AG10803 (cell line): ENCODE measurements at regions not wholly inside any gene's neighbourhood (a gene's known extent, or its start where the extent isn't known, plus 50 kb on each side); places are given as distances from the start of the nearest gene placed in this dataset.

Experiments
- DNase-seq: peaks from one replicate; pipeline ENCODE4 v3.0.0; 2010; ENCODE audit warnings: low read depth
- H3K4me3 ChIP-seq: 2 replicates; pipeline ENCODE4 v1.5.1; 2011; ENCODE audit warnings: mild to moderate bottlenecking, low read length, control low read depth
- CTCF ChIP-seq: conservative IDR thresholded peaks from 2 replicates; pipeline ENCODE4 v1.5.1; 2011; ENCODE audit warnings: mild to moderate bottlenecking, low read length, control low read depth, inconsistent platforms

- H3K4me3 ChIP-seq, result no peak overlapping the region
- DNase-seq, result no peak
- no peak for TF ChIP-seq CTCF
Observed at GRCh38 chr5:3163626-3164025, 412.1 kb upstream of the IRX2 start.

- no peak for DNase-seq
- H3K4me3 ChIP-seq, result no peak overlapping the region
- TF ChIP-seq CTCF, result no peak
Observed at GRCh38 chr5:3161672-3162071, 410.2 kb upstream of the IRX2 start.

GRCh38 chr5:3157214-3157613 is 405.7 kb upstream of the IRX2 start:
- TF ChIP-seq CTCF, result no peak

GRCh38 chr5:3155717-3156116 is 404.2 kb upstream of the IRX2 start:
- DNase-seq, result no peak
- no peak overlapping the region for H3K4me3 ChIP-seq
- no peak for TF ChIP-seq CTCF

More at GRCh38 chr5:3157214-3157613, 405.7 kb upstream of the IRX2 start:
- no peak overlapping the region for H3K4me3 ChIP-seq
- DNase-seq, result no peak

- no peak for TF ChIP-seq CTCF
- H3K4me3 ChIP-seq, result no peak overlapping the region
- no peak for DNase-seq
Observed at GRCh38 chr5:3155046-3155445, 403.6 kb upstream of the IRX2 start.

- H3K4me3 ChIP-seq, result no peak overlapping the region
- no peak for DNase-seq
- no peak for TF ChIP-seq CTCF
Observed at GRCh38 chr5:3153906-3154305, 402.4 kb upstream of the IRX2 start.

DNA sequence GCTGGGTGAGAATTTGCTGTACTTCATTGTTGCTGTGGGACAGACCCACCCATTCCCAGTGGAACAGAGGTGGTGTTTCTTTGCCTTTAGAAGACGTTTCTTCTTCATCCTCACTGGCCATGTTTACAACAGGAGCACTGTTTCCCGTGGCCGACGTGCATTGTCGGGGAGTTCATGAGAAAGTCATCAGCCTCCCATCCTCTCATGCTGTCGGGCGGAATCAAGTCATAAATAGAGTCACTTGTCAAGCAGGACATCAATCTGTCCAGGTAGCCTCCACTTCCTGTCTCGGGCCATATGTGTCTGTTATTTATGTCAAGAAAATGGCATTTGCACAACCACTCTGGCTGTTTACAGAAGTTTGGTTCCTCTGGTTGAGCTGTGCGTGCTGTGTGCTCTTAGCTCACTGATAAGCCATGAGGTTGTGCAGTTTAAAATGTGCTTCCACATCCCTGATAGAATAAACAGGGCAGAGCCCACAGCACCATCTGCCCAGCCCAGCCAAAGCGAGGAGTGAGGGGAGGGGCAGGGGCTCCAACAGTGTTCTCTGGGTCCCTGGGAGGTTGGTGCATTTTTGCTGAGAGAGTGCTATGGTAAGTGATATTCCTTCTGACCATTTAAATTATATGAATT is 401.9 kb upstream of the IRX2 start:
- TF ChIP-seq CTCF, result no peak

More for the DNA sequence above, 401.9 kb upstream of the IRX2 start:
- DNase-seq, result no peak
- no peak overlapping the region for H3K4me3 ChIP-seq
